HFFc6 (cell line): ENCODE measurements at regions not wholly inside any gene's neighbourhood (a gene's known extent, or its start where the extent isn't known, plus 50 kb on each side); places are given as distances from the start of the nearest gene placed in this dataset.

Source experiments
- DNase-seq: peaks from one replicate; pipeline ENCODE4 v3.0.0-alpha.2; 2018
- H3K27ac Mint-ChIP-seq: 2 replicates; pipeline ENCODE4 v1.8.0; 2020; ENCODE audit warnings: mild to moderate bottlenecking, mixed read lengths
- H3K27me3 Mint-ChIP-seq: 2 replicates; pipeline ENCODE4 v1.8.0; 2021; ENCODE audit warnings: mild to moderate bottlenecking, moderate library complexity, mixed read lengths; ENCODE audit not compliant: insufficient read depth
- H3K36me3 Mint-ChIP-seq: 2 replicates; pipeline ENCODE4 v1.8.0; 2021; ENCODE audit warnings: low read depth, mixed read lengths
- H3K4me1 Mint-ChIP-seq: 2 replicates; pipeline ENCODE4 v1.8.0; 2020; ENCODE audit warnings: low read depth, mixed read lengths
- H3K4me3 Mint-ChIP-seq: 2 replicates; pipeline ENCODE4 v1.8.0; 2020; ENCODE audit warnings: mild to moderate bottlenecking, moderate library complexity, mixed read lengths
- H3K9me3 Mint-ChIP-seq: 2 replicates; pipeline ENCODE4 v1.8.0; 2020; ENCODE audit warnings: mild to moderate bottlenecking, mixed read lengths
- TF ChIP-seq, protein P1 (sequence below): fragments of 200-600 bp; sonication (generic); IDR thresholded peaks from 2 replicates; pipeline ENCODE4 v1.5.0; 2021; ENCODE audit warnings: antibody characterized with exemption, mild to moderate bottlenecking

DNA sequence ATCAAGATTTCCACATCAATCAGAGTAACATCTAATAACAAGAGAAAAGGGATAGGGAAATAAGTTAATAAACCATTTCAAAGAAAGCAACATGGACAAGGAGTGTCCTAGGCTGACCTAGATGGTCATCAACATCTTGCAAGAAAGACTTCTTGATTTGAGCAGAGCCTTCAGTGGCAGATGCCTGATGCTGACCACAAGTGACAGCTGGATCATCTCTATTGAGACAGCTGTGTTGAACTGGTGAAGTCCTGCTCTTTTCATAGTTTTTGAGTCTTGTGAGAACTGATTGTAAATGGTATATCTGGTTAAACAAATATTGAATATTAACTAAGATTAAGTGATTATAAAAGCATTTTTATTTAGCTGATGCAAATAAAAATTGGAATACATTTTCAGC lies 1083.6 kb upstream of the LRFN5 start:
- H3K4me3 Mint-ChIP-seq: no peak overlapping the region
- no peaks in the 10 kb centered on the region for H3K36me3 Mint-ChIP-seq
- H3K27me3 Mint-ChIP-seq: no peaks in the 10 kb centered on the region
- no peaks in the 10 kb centered on the region for H3K4me1 Mint-ChIP-seq
- H3K27ac Mint-ChIP-seq: no peak overlapping the region
- TF ChIP-seq, protein P1, sequence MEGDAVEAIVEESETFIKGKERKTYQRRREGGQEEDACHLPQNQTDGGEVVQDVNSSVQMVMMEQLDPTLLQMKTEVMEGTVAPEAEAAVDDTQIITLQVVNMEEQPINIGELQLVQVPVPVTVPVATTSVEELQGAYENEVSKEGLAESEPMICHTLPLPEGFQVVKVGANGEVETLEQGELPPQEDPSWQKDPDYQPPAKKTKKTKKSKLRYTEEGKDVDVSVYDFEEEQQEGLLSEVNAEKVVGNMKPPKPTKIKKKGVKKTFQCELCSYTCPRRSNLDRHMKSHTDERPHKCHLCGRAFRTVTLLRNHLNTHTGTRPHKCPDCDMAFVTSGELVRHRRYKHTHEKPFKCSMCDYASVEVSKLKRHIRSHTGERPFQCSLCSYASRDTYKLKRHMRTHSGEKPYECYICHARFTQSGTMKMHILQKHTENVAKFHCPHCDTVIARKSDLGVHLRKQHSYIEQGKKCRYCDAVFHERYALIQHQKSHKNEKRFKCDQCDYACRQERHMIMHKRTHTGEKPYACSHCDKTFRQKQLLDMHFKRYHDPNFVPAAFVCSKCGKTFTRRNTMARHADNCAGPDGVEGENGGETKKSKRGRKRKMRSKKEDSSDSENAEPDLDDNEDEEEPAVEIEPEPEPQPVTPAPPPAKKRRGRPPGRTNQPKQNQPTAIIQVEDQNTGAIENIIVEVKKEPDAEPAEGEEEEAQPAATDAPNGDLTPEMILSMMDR: no peak
- DNase-seq: no peak
- peaks cover 39% of the 10 kb centered on the region for H3K9me3 Mint-ChIP-seq

DNA sequence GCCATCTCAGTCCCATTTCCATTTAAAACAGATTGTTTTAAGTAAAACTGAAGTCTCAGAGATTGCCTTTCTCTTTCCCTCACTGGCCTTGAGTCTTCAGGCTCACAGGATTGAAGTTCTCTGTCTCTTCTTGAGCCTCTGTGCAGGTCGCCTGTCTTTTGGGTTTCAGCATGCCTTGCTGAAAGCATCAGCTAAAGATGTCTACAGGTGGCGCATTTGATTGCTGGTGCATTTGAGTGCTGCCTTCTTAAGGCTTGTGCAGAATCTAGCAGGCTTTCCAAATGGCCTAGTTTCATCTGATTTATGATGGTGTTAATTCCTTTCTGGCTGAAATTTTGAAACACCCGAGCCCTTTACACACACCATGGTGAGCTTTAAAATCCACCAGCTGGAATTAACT lies 1062.2 kb upstream of the FBXO33 start:
- TF ChIP-seq, protein P1: no peak
- DNase-seq: no peak
- no peaks in the 10 kb centered on the region for H3K4me1 Mint-ChIP-seq
- no peak overlapping the region for H3K4me3 Mint-ChIP-seq
- no peak overlapping the region for H3K27ac Mint-ChIP-seq
- no peaks in the 10 kb centered on the region for H3K36me3 Mint-ChIP-seq
- H3K9me3 Mint-ChIP-seq: peaks cover 29% of the 10 kb centered on the region
- H3K27me3 Mint-ChIP-seq: no peaks in the 10 kb centered on the region

DNA sequence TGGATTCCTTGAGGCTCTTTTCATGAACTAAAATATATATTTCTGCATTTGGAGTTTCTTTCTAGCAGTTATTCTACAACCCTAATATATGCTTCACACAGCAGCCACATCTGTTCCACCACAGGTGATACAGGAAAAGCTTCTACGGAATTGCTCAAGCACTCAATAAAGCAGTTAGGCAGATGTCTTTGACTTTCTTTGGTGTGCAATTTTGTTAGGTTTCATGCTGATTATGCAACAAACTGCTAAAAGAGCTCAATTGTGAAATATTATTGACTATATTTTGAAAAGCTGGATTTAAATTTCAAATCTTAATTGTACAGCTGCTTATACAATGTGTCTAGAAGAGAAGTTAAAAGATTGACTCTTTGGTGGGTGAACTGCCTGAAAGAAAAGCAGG lies 1055.6 kb upstream of the FBXO33 start:
- TF ChIP-seq, protein P1: no peak
- H3K9me3 Mint-ChIP-seq: peaks cover 24% of the 10 kb centered on the region
- H3K4me1 Mint-ChIP-seq: no peaks in the 10 kb centered on the region
- H3K27ac Mint-ChIP-seq: no peak overlapping the region
- H3K36me3 Mint-ChIP-seq: no peaks in the 10 kb centered on the region
- no peaks in the 10 kb centered on the region for H3K27me3 Mint-ChIP-seq
- no peak for DNase-seq
- H3K4me3 Mint-ChIP-seq: no peak overlapping the region

DNA sequence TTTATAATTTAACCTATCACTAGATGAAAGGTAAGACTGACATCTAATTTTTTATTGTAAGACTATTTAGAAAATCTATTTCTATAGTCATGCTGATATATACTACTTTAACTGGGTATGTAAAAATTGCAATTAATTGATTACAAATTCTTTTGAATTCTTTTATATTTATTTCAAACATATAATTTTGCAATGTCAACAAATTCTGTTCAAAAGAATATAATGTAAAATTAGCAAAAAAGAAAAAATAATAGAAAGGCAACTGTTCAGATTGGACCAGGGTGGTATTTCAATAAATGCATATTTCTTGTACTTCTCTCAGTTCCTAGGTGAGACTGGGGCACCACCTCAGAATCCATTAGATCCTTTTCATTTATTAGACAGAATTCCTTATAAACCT lies 1053.5 kb upstream of the FBXO33 start:
- H3K27me3 Mint-ChIP-seq: no peaks in the 10 kb centered on the region
- H3K4me1 Mint-ChIP-seq: no peaks in the 10 kb centered on the region
- no peak overlapping the region for H3K27ac Mint-ChIP-seq
- no peak for DNase-seq
- no peaks in the 10 kb centered on the region for H3K36me3 Mint-ChIP-seq
- peaks cover 19% of the 10 kb centered on the region for H3K9me3 Mint-ChIP-seq
- H3K4me3 Mint-ChIP-seq: no peak overlapping the region
- TF ChIP-seq, protein P1: no peak

DNA sequence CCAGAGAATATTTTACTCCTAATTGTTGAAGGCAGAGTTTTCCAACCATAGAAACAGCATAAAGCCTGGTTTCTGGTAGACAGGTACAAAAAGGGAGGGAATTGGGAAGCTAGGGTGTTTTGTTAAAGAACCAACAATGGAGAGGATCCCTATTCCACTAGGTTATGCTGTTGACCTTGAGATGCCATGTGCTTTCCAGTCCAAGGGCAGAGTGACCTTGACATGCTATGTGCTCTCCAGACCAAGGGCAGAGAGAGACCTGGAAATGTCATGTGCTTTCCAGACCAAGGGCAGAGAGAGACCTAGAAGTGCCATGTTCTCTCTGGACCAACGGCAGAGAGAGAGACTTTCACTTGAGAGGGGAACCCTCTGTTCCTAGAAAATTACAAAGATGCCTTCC lies 1043.8 kb upstream of the FBXO33 start:
- no peak overlapping the region for H3K4me3 Mint-ChIP-seq
- no peak overlapping the region for H3K27ac Mint-ChIP-seq
- H3K9me3 Mint-ChIP-seq: peaks cover 31% of the 10 kb centered on the region
- TF ChIP-seq, protein P1: no peak
- no peak for DNase-seq
- no peaks in the 10 kb centered on the region for H3K36me3 Mint-ChIP-seq
- no peaks in the 10 kb centered on the region for H3K4me1 Mint-ChIP-seq
- no peaks in the 10 kb centered on the region for H3K27me3 Mint-ChIP-seq

DNA sequence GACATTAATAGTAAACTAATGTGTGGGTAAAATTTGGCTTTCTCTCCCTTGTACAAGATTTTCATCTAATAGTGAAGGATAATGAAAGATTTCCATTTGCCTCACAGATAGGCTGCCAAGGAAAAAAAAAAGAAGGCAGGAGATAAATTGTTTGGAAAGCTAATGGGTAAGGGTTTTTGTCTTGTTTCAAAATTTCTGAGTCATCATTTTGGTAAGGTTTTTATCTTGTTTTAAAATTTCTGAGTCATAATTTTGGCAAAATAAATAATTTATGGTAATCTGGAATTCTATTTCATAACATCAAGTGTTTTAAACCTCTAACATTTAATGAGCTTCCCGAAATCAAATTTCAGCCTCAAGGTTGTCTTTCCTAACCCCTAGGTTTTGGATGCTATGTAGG lies 1035.7 kb upstream of the FBXO33 start:
- peaks cover 66% of the 10 kb centered on the region for H3K9me3 Mint-ChIP-seq
- TF ChIP-seq, protein P1: no peak

More for the DNA sequence above, 1035.7 kb upstream of the FBXO33 start:
- no peak for DNase-seq
- no peaks in the 10 kb centered on the region for H3K36me3 Mint-ChIP-seq
- H3K27me3 Mint-ChIP-seq: no peaks in the 10 kb centered on the region
- no peak overlapping the region for H3K4me3 Mint-ChIP-seq
- H3K27ac Mint-ChIP-seq: no peak overlapping the region
- H3K4me1 Mint-ChIP-seq: no peaks in the 10 kb centered on the region
